Stimulated activated naive CD8-positive, alpha-beta T cell treated with anti-CD3 and anti-CD28 coated beads, Interleukin-15, Interleukin-2, amounts not matched to agents 100 U/mL and 50 U/mL, for 24 hours (primary cell): ENCODE measurements at regions not wholly inside any gene's neighbourhood (a gene's known extent, or its start where the extent isn't known, plus 50 kb on each side); places are given as distances from the start of the nearest gene placed in this dataset.

ENCODE experiments used
- ATAC-seq: fragments of 150-1000 bp; cut with Tn5 transposase; one replicate; pipeline ENCODE4 v1.10.0; 2021
- DNase-seq: peaks from one replicate; pipeline ENCODE4 v3.0.0; 2021

DNA sequence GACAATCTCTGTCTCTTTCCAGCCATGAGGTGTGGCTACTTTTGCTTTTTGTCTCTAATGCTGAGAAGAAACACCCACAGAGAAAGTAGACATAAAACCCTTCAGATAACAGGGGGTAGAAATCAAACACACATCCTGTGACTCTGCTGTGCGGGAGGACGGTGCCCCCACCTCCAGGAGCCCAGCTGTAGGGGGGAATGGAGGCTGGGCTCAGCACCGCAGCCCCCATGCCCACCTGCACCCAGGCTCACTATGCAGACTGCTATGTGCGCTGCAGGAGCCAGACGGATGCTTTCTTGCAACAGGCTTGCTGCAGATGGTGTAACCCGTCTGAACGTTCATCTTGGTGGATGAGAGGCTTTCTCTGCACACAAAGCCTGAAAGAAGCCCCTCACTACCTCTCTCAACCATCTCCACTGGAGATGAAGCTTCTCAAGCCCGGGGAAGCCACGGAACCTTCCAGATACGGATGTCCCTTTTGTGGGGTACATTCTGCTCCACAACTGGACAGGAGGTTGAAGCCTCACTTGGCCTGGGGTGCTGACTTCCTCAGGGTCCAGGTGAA is 207.2 kb downstream of the GADD45G start:
- no peak for DNase-seq
- ATAC-seq = no peak

DNA sequence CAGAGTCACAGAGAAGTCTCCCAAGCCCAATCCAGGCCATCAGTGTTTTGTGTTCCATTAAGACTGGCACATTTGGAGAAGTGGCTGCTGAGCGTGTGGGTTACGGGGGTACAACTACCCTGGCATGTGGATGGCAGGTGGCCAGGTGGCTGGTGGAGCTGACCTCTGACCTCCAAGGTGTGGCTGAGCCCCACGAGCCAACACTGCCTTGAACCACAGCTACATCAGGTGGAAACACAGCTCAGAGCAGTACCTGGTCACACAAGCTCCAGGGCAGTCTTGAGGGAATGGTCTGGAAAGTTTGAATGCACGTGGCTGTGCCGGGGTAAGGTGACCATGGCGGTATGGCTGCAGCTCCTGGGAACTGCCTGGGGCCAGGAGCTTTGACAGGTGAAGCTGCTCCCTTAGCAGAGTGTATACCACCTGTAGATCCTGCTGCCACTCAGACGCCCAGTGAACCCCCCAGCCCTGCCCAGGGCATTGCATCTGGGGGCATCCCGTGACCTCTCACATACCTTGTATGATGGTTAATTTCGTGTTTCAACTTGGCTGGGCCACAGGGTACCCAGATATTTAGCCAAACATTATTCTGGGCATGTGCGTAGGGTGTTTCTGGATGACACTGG is 207.9 kb downstream of the GADD45G start:
- no peak for ATAC-seq
- no peak for DNase-seq

DNA sequence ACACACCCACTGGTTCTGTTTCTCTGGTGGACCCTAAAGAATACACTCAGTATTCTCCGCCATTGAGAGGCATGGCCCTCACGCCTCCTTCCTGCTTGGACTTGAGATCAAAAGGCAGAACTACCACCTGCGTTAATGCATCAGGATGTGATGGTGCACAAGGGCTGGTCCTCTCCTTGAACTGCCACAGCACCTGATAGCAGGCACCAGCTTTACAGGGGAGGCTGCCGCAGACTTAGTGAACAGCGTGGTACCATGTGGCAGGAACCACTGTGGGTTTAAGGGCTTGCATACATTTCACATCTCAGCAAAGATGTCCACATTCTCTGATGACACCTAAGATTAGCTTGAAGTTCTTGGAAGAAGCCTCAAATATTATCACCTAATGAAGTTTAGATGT is 208.7 kb downstream of the GADD45G start:
- no peak for ATAC-seq
- no peak for DNase-seq

DNA sequence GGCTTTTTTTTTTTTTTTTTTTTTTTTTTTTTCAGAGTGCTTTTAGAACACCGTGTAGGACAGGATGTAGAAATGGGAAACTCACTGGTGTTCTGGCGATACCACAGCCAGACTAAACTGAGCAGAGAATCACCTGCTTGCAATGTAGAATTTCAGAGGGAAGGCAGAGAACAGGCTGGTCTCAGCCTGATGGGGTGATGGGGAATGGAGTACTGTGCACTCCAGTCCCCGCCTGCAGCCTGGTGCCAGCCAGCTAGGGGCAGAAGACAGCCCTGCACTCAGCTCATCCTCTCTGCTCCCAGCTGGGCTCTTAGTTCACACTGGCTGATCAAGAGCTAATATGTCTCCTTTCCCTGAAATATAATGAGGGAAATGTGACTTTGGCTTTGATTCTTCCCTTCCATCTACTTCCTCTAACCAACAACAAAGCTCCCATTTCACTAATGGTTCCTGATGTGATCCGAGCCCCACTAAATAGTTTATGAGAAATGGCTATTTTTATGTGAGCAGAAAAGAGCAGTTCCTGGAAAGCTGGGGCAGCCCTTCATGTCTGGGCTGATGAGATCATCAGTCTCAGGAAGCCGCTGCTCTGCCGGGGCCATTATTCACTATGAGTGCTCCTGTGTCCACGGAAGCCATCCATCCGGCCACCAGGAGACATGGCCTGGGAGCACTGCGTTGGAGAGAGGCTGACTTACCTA is 209.7 kb downstream of the GADD45G start:
- DNase-seq (no peak), ATAC-seq (peak; percentile 41)

DNA sequence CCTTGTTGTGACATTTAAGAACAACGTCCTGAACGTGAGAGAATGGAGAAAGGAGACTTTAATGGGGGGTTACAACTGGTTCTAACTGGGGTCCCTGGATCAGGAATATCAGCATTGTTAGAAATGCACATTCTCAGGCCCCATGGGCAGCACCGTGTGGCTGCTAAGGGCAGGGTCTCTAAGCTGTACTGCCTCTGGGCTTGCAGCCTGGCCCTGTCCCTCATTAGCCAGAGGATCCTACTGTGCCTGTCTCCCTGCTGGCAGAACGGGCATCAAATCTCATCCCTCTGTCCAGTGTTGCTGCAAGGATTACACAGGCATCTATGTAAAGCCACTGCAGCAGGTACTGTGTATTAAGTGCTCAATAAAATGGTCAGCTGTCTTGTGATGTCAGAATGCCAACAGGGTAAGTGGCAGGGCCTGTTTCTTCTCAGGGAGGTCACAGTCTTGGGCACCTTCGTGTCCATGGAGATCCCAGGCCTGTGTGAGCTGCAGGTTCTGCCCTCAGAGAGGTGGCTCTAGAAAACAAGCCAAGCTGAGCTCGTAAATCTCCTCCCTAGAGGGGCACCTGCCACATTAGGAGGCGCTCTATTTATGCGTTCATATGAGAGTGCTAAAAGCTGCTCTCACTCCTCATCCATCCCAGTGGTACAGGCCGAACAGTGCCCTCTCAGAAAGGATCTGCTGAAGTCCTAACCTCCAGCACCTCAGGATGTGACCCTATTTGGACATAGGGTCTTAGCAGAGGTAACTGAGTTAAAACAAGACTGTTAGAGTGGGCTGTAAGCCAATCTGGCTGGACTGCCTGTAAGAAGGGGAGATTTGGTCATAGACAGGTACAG is 210.5 kb downstream of the GADD45G start:
- no peak for DNase-seq
- peak; percentile 12 for ATAC-seq

DNA sequence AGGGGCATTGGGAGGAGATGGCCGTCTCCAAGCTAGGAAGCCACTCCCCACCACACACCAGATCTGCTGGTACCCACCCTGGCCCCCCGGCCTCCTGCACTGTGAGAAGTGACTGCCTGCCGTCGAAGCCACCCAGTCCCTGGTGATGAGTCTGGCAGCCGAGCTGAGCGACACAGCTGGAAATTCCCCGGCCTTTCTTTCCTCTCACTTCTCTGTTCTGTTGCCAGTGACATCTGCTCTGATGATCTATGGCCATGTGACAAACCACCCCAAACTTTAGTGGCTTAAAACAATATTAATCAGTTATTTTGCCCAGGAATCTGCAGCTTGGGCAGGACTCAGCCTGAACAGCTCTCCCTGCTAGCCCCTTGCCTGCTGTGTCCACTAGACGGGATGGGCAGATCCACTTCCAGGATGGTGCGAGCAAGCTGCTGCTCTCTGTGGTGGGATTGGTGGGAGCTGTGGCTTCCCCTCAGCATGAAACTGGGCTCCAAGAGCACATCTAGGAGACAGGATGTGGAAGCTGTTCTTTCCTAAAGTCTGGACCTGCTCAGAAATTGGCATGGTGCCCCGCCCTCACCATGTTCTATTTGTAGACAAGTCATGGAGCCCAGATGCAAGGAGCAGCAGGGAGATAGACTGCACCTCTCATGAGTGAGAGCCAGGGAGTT is 211.2 kb downstream of the GADD45G start:
- DNase-seq (peak; percentile 25), ATAC-seq (peak; percentile 37)

DNA sequence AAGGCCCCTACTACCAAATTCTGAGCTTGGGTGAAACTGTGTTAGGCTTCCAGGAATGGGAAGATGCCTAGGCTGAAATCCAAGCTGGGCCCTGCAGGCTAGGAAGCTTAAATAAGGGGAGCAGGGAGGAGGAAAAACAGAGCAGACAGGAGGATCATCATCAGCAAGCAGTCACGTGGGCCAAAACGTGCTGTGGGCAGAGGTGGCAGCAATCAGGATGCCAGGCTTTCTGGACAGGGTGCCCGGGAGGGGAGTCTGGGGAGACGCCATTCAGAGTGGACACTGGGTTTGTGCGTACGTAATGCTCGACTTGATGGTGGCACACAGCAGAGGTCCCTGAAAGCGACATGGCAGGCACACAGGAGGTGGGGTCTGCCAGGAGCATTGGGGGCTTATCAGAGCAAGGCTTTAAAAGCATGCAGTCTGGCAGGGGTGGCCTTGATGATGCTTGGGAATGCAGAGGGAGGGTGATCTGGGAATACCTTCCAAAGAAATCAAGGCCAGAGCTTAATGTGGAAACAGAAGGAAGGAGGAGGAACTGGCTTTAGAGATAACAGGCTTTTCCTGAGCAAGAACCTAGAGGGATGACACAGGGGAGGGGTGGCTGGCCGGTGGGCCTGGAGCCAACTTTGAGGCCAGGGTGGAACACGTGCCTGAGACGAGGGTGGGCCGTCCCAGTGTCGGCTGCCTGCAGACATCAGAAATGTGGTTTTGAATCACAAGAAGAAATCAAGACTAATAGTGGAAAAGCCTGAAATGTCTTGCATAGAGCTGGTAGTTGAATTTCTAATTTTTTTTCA is 212.5 kb downstream of the GADD45G start:
- DNase-seq (no peak), ATAC-seq (no peak)

DNA sequence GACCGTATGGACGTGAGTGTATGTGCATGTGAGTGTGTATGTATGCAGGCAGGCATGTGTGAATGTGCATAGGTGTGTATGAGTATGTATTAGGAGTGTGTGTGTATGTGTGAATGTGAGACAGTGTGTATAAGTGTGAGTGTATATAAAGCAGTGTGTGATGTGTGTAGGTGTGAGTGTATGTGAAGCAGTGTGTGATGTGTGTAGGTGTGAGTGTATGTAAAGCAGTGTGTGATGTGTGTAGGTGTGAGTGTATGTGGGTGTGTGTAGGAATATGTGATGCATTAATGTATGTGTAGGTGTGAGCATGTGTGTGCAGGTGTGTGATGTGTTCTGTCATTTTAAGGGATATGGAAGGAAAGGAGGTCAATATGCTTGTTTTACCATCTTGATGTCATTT is 215.5 kb downstream of the GADD45G start:
- ATAC-seq = no peak
- DNase-seq = no peak

DNA sequence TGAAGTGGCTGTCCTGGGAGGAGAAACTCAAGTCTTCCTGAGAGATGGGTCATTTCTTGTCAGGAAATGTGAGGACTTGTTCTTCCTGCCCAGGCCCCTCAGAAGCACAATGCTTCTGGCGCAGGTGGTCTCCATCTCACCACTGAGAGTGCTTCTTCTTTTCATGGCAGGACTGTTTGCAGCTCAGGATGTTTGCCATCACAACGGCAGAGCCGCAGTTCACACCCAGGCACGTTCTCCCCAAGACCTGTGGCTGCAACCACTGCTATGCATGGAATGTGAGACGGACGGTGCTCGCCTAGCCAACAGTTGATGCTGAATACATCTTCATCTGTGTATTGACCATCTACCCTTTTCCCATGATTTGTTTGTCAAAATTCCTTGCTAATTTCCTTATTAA is 216.3 kb downstream of the GADD45G start:
- ATAC-seq (no peak), DNase-seq (no peak)

DNA sequence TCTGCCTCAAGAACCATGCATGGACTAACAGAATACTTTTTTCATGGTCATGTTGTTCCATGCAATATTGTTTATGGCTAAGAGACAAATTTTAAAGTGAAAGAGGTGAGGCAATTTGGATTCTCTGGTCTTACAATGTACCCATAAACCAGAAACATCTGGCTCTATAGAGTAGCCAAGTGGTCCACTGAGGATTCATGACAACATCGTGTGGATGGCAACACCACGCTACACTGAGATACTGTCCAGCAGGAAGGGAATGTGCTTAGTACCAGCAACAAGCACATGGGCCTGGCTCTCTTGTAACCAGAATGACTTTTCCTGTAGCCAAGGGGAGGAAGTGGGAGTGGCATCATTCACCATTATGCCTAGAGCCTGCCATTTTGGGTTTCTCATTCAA is 218.2 kb downstream of the GADD45G start:
- ATAC-seq = no peak

DNA sequence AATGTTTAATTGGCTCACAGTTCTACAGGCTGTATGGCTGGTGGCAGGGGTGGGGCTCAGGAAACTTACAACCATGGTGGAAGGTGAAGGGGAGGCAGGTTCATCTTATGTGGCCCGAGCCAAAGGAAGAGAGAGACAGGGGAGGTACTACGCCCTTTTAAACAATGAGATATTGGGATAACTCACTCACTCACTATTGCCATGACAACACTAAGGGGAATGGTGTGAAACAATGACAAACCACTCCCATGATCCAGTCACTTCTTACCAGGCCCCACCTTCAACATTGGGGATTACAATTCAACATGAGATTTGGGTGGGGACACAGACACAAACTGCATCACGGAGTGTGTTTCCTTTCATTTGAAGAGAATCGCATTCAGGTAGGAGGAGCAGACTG is 220.9 kb downstream of the GADD45G start:
- ATAC-seq = no peak
- DNase-seq = no peak

More for the DNA sequence above, 218.2 kb downstream of the GADD45G start:
- no peak for DNase-seq

DNA sequence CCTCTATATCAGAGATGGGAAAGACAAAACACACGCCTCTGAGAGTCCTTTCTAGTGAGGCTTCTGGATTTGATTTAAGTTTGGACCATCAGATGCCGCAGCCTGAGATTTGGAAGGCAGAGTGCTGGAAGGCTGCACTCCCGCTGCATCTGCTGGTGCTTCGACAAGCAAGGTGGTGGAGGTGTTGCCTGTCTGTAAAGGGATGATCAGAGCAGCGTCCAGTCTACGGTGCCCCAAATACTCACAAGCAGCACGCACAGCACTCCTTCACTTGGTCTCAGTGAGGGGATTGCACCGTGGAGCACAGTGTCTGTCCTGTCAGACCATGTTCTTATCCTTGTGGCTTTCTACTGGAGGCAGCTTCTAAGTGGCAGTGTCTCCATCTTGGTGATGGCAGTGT is 221.4 kb downstream of the GADD45G start:
- DNase-seq (no peak), ATAC-seq (no peak)

DNA sequence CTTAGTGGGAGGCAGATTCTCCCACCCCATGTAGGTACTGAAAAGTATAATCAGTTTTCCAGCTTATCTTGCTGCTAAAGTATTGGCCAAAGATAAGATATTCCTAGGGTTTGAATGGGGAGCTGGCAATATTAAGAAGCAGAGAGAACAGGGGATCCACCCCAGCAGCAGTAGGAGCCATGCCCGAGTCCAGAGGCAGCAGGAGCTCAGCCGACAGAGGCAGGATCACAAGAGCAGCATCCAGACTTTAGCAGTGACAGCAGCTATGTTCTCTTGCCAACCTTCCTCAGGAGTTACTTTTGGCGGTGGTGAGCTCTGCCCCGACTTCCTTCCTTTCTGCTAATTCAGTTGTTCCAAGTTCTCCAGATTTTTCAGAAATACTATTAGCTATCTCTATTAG is 224.5 kb downstream of the GADD45G start:
- no peak for DNase-seq

DNA sequence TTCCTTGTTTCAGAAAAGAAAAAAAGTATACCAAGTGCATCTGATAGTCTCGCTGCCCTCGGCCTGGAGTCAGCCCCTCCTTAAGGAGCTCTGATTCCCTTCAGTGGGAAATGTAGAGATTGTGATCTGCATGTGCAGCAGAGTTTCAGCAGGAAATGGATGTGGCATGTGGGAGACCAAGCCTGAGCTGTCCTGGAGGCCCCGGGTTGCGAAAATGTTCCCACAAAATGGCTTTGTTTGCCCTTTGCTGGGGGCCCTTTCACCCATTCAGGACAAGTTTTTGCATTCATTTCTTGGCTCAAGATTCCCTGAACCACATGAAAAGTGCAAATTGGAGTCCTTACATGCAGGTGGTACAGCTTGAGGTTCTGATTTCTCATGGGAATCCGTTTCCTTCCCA is 230.9 kb downstream of the GADD45G start:
- ATAC-seq (no peak), DNase-seq (no peak)

More for the DNA sequence above, 224.5 kb downstream of the GADD45G start:
- ATAC-seq = no peak

DNA sequence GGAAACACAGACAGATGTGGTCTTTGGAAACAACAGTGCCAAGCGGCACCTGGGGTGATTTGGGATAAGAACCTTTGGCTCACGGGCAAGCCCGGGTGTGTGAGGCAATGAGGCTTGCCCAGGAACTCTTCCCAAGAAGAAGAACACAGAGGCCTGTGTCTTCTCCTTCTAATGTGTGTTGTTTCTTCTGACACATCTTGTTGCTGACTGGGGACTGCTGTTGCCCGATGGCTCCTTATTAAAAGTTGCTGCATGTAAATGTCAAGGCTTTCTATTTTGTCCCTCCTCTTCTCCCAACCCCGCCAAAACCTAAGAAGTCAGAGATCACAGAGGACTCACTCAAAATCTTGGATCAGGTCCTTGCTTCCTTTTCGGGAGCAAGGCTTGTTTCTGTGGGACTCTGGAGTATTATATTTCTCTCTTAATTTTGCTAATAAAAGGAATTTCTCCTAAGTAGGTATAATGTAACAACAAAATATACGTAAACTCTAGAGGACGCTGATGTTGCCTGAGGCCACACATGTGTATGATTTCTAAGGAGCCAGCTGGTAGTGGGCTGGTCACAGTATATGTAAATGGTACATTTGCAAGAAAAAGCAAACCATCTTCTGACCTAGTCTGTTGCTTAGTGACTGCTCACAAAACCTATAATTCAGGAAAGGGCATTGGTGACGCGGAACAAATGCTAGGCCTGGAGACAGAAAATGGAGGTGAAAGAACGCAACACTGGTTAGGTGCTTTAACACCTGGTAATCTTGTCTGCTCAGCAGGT is 232.5 kb downstream of the GADD45G start:
- no peak for DNase-seq
- no peak for ATAC-seq

DNA sequence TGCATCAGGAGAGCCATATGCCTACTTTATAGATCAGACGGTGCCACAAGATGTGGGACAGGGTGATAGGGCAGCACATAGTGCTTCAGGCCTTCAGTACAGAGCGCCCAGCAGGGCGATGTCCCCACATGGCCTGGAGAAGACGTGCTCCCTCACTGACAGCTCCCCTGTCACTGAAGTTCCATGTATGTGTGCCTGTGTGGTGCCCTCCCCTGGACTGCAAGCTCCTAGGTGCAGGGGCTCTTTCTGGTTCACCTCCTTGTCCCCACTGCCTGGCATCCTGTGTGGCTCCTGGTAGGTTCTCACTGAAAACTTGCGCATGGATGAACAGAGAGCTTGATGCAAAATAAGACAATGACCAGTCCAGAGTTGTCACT is 233.1 kb downstream of the GADD45G start:
- no peak for ATAC-seq
- no peak for DNase-seq

DNA sequence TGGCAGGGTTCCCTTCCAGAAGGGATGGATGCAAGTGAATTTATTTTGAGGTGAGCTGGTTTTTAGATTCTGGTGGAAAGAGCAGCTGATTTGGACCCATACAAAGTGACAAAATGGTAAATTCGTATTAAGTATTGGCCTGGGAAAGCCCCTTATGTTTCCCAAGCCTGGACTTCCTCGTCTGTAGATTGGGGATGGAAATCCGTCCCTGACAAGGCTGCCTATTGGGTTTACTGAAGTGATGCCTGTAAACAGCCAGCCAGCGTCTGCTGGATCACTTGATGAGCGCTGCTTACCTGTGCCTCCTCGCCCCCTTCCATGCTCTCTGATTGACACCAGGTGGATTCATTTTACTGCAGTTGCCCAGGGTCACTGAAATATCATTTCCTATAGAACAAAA is 233.8 kb downstream of the GADD45G start:
- ATAC-seq (no peak), DNase-seq (no peak)

DNA sequence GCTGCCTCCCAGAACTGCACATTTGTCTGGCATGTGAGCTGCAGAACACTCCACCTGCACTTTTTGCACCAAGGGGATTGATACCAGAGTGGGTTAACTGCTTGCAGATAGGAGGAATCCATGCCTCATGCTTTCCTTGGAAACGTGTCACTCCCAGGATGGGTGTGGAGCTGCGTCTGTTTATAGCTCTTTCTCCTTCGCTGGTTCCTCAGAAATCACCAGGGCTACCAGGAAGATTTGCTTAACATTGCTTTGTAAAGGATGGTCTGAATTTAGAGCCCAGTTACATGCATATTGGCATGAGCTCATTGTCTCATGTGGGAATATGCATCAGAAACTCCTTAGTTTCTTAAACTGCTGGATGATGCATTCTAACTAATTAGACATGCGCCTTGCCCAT is 234.6 kb downstream of the GADD45G start:
- no peak for ATAC-seq
- DNase-seq = no peak

DNA sequence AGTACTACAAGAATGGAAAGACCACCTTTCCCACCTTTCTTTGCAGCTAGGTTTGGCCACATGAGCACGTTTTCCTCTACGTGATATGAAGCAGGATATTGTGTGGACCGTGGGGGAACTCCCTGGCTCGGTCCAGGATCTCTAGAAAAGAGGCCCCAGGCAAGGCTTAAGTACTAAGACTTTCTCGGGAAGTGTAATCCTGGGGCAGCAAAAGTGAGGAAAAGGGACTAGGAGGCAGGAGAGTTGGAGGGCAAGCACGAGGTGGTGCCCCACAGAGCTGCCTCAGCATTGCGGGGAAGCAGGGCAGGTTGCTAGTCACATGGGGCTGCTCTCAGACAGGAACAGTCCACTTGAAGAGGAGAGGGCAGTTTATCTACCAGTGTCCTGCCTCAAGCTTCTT is 235.1 kb downstream of the GADD45G start:
- DNase-seq = no peak
- no peak for ATAC-seq

DNA sequence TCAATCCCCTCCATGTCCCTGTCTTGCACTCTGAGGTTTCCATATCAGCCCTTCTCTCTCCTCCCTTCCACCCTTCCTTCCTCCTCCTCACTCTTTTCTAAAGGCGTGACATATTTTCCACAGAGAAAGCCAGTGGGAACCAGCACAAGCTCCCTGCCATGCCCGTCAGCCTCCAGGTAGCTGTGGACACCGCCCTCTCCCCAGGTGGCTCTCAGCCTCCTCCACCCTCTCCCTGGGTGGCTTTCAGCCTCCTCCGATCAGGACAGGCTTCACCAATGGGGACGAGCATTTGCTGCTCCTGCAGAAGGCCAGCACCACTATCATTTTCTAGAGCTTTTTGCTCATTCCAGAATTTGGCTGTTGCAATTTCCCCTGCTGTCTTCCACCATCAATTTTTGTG is 236.6 kb downstream of the GADD45G start:
- ATAC-seq (no peak), DNase-seq (no peak)

DNA sequence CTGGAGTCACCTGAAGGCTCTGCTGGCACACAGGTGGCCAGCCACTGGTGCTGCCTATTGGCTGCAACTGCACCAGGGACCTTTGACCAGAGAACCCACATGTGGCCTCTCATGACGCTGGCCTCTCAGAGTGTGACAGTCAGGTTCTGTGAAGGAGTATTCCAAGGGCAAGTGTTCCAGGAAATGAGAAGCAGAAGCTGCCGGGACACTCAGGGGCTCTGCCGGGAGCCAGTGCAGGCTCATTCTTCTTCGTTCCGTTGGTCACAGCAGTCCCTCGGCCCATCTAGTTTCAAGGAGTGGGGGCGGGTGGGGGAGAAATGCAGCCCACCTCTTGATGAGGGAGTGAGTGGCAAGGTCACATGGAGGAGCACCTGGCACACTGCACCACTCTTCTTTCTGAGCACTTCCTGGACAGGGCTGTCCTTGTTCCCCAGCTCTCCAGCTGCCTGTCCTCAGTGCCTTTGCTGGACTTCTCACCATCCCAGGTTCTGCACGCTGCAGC is 237.5 kb downstream of the GADD45G start:
- DNase-seq (no peak), ATAC-seq (no peak)
